ENCODE measurements at regions not wholly inside any gene's neighbourhood (a gene's known extent, or its start where the extent isn't known, plus 50 kb on each side); places are given as distances from the start of the nearest gene placed in this dataset.
"Not testable (repeated sequence)": the region's sequence is repeated elsewhere in the genome, so short reads cannot be mapped to it uniquely, and the experiment has no call there.

- not testable (repeated sequence) for DNase-seq
Observed at GRCh38 chr6:142016666-142017065, 116.1 kb upstream of the GJE1 start.

GRCh38 chr6:142015463-142015862 is 117.3 kb upstream of the GJE1 start:
- DNase-seq: not testable (repeated sequence)

- DNase-seq: no peak
Observed at GRCh38 chr6:142015011-142015410, 117.7 kb upstream of the GJE1 start.

- DNase-seq: no peak
Observed at GRCh38 chr6:142014515-142014914, 118.2 kb upstream of the GJE1 start.

- no peak for DNase-seq
Observed at GRCh38 chr6:142013875-142014495, 118.7 kb upstream of the GJE1 start.

GRCh38 chr6:142013287-142013686 is 119.4 kb upstream of the GJE1 start:
- no peak for DNase-seq

- DNase-seq: no peak
Observed at GRCh38 chr6:142011775-142012174, 121.0 kb upstream of the GJE1 start.

GRCh38 chr6:142011156-142011555 is 121.6 kb upstream of the GJE1 start:
- DNase-seq: no peak

- no peak for DNase-seq
Observed at GRCh38 chr6:142009647-142010046, 123.1 kb upstream of the GJE1 start.

- no peak for DNase-seq
Observed at GRCh38 chr6:142008781-142009180, 123.9 kb upstream of the GJE1 start.

GRCh38 chr6:142008016-142008735 is 124.5 kb upstream of the GJE1 start:
- no peak for DNase-seq

- no peak for DNase-seq
Observed at GRCh38 chr6:142005021-142005420, 127.7 kb upstream of the GJE1 start.

GRCh38 chr6:142002825-142003405 is 129.8 kb upstream of the GJE1 start:
- DNase-seq: no peak

- DNase-seq: no peak
Observed at GRCh38 chr6:141996823-141997222, 135.9 kb upstream of the GJE1 start.

GRCh38 chr6:141992109-141992508 is 140.6 kb upstream of the GJE1 start:
- no peak for DNase-seq

- no peak for DNase-seq
Observed at GRCh38 chr6:141990840-141991239, 141.9 kb upstream of the GJE1 start.

- DNase-seq: no peak
Observed at GRCh38 chr6:141989706-141989959, 143.1 kb upstream of the GJE1 start.

- DNase-seq: no peak
Observed at GRCh38 chr6:141988954-141989705, 143.6 kb upstream of the GJE1 start.

GRCh38 chr6:141988327-141988726 is 144.4 kb upstream of the GJE1 start:
- no peak for DNase-seq

GRCh38 chr6:141986457-141986856 is 146.3 kb upstream of the GJE1 start:
- no peak for DNase-seq

- DNase-seq: no peak
Observed at GRCh38 chr6:141981190-141981589, 151.5 kb upstream of the GJE1 start.

GRCh38 chr6:141977782-141978181 is 154.9 kb upstream of the GJE1 start:
- DNase-seq: no peak

GRCh38 chr6:141976994-141977393 is 155.7 kb upstream of the GJE1 start:
- no peak for DNase-seq
